HG02678 (cell line): ENCODE measurements at regions not wholly inside any gene's neighbourhood (a gene's known extent, or its start where the extent isn't known, plus 50 kb on each side); places are given as distances from the start of the nearest gene placed in this dataset.

Experiments
- ATAC-seq: cut with Tn5 transposase; IDR thresholded peaks from one replicate; pipeline ENCODE4 v1.9.1; 2021; ENCODE audit warnings: mild to moderate bottlenecking, moderate library complexity; ENCODE audit not compliant: unreplicated experiment

- no peak for ATAC-seq
These were observed 199.8 kb upstream of the NAV3 start for GRCh38 chr12:77630790-77631445.

GRCh38 chr12:77630344-77630743 lies 200.3 kb upstream of the NAV3 start:
- no peak for ATAC-seq

- ATAC-seq = no peak
These were observed 201.6 kb upstream of the NAV3 start for GRCh38 chr12:77629141-77629540.

GRCh38 chr12:77625441-77625840 lies 205.3 kb upstream of the NAV3 start:
- ATAC-seq = no peak

GRCh38 chr12:77619425-77619824 lies 211.3 kb upstream of the NAV3 start:
- ATAC-seq = no peak

- no peak for ATAC-seq
These were observed 212.9 kb upstream of the NAV3 start for GRCh38 chr12:77617818-77618217.

GRCh38 chr12:77615332-77615731 lies 215.4 kb upstream of the NAV3 start:
- ATAC-seq = no peak

GRCh38 chr12:77613411-77613810 lies 217.3 kb upstream of the NAV3 start:
- ATAC-seq = no peak

- ATAC-seq = no peak
These were observed 220.2 kb upstream of the NAV3 start for GRCh38 chr12:77610446-77610845.

- ATAC-seq = no peak
These were observed 221.7 kb upstream of the NAV3 start for GRCh38 chr12:77609016-77609415.

GRCh38 chr12:77608271-77608824 lies 222.3 kb upstream of the NAV3 start:
- ATAC-seq = no peak

- ATAC-seq = peak; percentile 59
These were observed 224.3 kb upstream of the NAV3 start for GRCh38 chr12:77606348-77606747.

- no peak for ATAC-seq
These were observed 226.7 kb upstream of the NAV3 start for GRCh38 chr12:77603946-77604345.

GRCh38 chr12:77601069-77601468 lies 229.6 kb upstream of the NAV3 start:
- peak; percentile 37 for ATAC-seq

GRCh38 chr12:77600468-77600843 lies 230.2 kb upstream of the NAV3 start:
- ATAC-seq = peak; percentile 19

- peak; percentile 64 for ATAC-seq
These were observed 230.8 kb upstream of the NAV3 start for GRCh38 chr12:77599782-77600467.

- ATAC-seq = no peak
These were observed 236.3 kb upstream of the NAV3 start for GRCh38 chr12:77594366-77594765.

- ATAC-seq = no peak
These were observed 237.9 kb upstream of the NAV3 start for GRCh38 chr12:77592836-77593235.

GRCh38 chr12:77591959-77592743 lies 238.5 kb upstream of the NAV3 start:
- ATAC-seq = no peak

- ATAC-seq = no peak
These were observed 240.4 kb upstream of the NAV3 start for GRCh38 chr12:77590306-77590705.

- no peak for ATAC-seq
These were observed 245.8 kb upstream of the NAV3 start for GRCh38 chr12:77584860-77585259.
